ENCODE measurements at regions not wholly inside any gene's neighbourhood (a gene's known extent, or its start where the extent isn't known, plus 50 kb on each side); places are given as distances from the start of the nearest gene placed in this dataset.

DNA sequence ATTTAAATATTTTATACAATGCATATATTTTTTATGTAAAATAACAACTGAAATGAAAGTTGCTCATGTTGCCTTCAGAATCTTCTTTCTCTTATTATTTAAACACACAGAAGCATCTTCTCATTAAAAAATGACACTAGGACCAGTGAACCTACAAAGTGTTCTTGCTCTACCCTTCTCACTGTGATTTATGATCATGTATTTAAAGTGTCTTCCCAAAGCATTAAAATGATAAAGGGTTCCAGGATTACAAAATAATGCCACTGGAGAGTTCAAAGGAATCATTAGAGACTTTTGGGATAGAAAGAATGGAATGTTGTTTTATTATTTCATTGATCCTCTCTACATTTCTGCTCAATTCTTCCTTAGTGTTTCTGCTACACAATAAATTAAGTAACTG lies 643.6 kb upstream of the SLITRK1 start:
- TF ChIP-seq, protein P1, sequence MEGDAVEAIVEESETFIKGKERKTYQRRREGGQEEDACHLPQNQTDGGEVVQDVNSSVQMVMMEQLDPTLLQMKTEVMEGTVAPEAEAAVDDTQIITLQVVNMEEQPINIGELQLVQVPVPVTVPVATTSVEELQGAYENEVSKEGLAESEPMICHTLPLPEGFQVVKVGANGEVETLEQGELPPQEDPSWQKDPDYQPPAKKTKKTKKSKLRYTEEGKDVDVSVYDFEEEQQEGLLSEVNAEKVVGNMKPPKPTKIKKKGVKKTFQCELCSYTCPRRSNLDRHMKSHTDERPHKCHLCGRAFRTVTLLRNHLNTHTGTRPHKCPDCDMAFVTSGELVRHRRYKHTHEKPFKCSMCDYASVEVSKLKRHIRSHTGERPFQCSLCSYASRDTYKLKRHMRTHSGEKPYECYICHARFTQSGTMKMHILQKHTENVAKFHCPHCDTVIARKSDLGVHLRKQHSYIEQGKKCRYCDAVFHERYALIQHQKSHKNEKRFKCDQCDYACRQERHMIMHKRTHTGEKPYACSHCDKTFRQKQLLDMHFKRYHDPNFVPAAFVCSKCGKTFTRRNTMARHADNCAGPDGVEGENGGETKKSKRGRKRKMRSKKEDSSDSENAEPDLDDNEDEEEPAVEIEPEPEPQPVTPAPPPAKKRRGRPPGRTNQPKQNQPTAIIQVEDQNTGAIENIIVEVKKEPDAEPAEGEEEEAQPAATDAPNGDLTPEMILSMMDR (IDR thresholded peaks at IDR 0.05) = no peak
- no peak for TF ChIP-seq POLR2AphosphoS5 (IDR thresholded peaks at IDR 0.05)

All from upper lobe of left lung (tissue), 4 donors.